IMR-90 (cell line): ENCODE measurements at regions not wholly inside any gene's neighbourhood (a gene's known extent, or its start where the extent isn't known, plus 50 kb on each side); places are given as distances from the start of the nearest gene placed in this dataset.

ENCODE experiments used
- ATAC-seq: fragments of 200-7000 bp; cut with Tn5 transposase; 2 replicates; pipeline ENCODE4 v1.9.1; 2020; ENCODE audit warnings: low read depth, mild to moderate bottlenecking, moderate library complexity
- BruUV-seq: library from RNA; stranded (reverse); fragments of 400-500 nt; replicated peaks from 2 replicates; lab custom pipeline; 2021; lab: Mats Ljungman, UMichigan
- CTCF ChIA-PET: fragments of 300-600 bp; formaldehyde crosslinking; extraction: SDS; loops from one replicate; lab custom pipeline; 2021; ENCODE audit warnings: antibody characterized with exemption; lab: Yijun Ruan, JAX
- POLR2A ChIA-PET: fragments of 300-600 bp; sonication (Branson Sonifier 250); formaldehyde crosslinking; loops from one replicate; lab custom pipeline; 2022; ENCODE audit warnings: antibody characterized with exemption; ENCODE audit not compliant: unreplicated experiment; lab: Charles Lee
- DNase-seq: peaks from one replicate; pipeline ENCODE4 v3.0.0; 2013
- H2AFZ ChIP-seq: replicated peaks from 2 replicates; pipeline ENCODE3; 2013; ENCODE audit warnings: low read length, mild to moderate bottlenecking; ENCODE audit not compliant: poor library complexity
- H2AK5ac ChIP-seq: 2 replicates; pipeline ENCODE4 v1.6.1; 2013; ENCODE audit warnings: low read depth, low read length, inconsistent platforms
- H2AK9ac ChIP-seq: replicated peaks from 2 replicates; pipeline ENCODE3; 2013; ENCODE audit warnings: mild to moderate bottlenecking, low read depth, low read length, moderate library complexity; ENCODE audit not compliant: poor library complexity
- H2BK120ac ChIP-seq: 2 replicates; pipeline ENCODE4 v1.6.1; 2013; ENCODE audit warnings: low read depth, low read length, inconsistent platforms
- H2BK15ac ChIP-seq: 3 replicates; pipeline ENCODE4 v1.6.1; 2013; ENCODE audit warnings: low read depth, low read length, inconsistent platforms
- H2BK20ac ChIP-seq: 2 replicates; pipeline ENCODE4 v1.6.1; 2013; ENCODE audit warnings: low read depth, mild to moderate bottlenecking, inconsistent platforms, low read length, moderate library complexity
- H2BK5ac ChIP-seq: 2 replicates; pipeline ENCODE4 v1.6.1; 2013; ENCODE audit warnings: mild to moderate bottlenecking, low read depth, low read length, inconsistent platforms; ENCODE audit not compliant: poor library complexity, severe bottlenecking
- H3K14ac ChIP-seq: replicated peaks from 2 replicates; pipeline ENCODE4 v1.6.1; 2013; ENCODE audit warnings: low read depth, low read length, inconsistent platforms
- H3K18ac ChIP-seq: 2 replicates; pipeline ENCODE4 v1.6.1; 2013; ENCODE audit warnings: low read depth, low read length, control low read depth
- H3K23ac ChIP-seq: 2 replicates; pipeline ENCODE4 v1.6.1; 2013; ENCODE audit warnings: low read depth, low read length, inconsistent platforms
- H3K27ac ChIP-seq: 2 replicates; pipeline ENCODE4 v1.5.1; 2013; ENCODE audit warnings: mild to moderate bottlenecking, control low read depth, low read length; ENCODE audit not compliant: insufficient read depth
- H3K27me3 ChIP-seq: 2 replicates; pipeline ENCODE4 v1.6.1; 2013; ENCODE audit warnings: low read length; ENCODE audit not compliant: control insufficient read depth, insufficient read depth
- H3K36me3 ChIP-seq: 2 replicates; pipeline ENCODE4 v1.6.1; 2013; ENCODE audit warnings: low read length, mixed read lengths; ENCODE audit not compliant: control insufficient read depth, insufficient read depth
- H3K4ac ChIP-seq: 2 replicates; pipeline ENCODE4 v1.6.1; 2013; ENCODE audit warnings: low read depth, low read length, inconsistent platforms
- H3K4me1 ChIP-seq: 2 replicates; pipeline ENCODE4 v1.6.1; 2013; ENCODE audit warnings: low read length, mixed read lengths; ENCODE audit not compliant: control insufficient read depth, insufficient read depth
- H3K4me2 ChIP-seq: 2 replicates; pipeline ENCODE4 v1.6.1; 2013; ENCODE audit warnings: low read depth, mild to moderate bottlenecking, control low read depth, low read length, moderate library complexity
- H3K4me3 ChIP-seq: 2 replicates; pipeline ENCODE4 v1.5.1; 2013; ENCODE audit warnings: low read depth, mild to moderate bottlenecking, control low read depth, low read length, moderate library complexity; ENCODE audit not compliant: insufficient read depth
- H3K56ac ChIP-seq: 2 replicates; pipeline ENCODE4 v1.6.1; 2013; ENCODE audit warnings: low read length, inconsistent platforms; ENCODE audit not compliant: insufficient read depth; ENCODE audit errors: extremely low read depth
- H3K79me1 ChIP-seq, 2 experiments: 2 replicates each; pipeline ENCODE4 v1.6.1; 2013; ENCODE audit warnings: low read length in 2 of 2, inconsistent platforms in 1 of 2, low read depth in 1 of 2
- H3K9ac ChIP-seq: 2 replicates; pipeline ENCODE4 v1.6.1; 2013; ENCODE audit warnings: low read depth, low read length, control low read depth
- H3K9me1 ChIP-seq: 2 replicates; pipeline ENCODE4 v1.6.1; 2013; ENCODE audit warnings: low read length, inconsistent platforms; ENCODE audit not compliant: insufficient read depth
- H3K9me3 ChIP-seq: 2 replicates; pipeline ENCODE4 v1.6.1; 2013; ENCODE audit warnings: low read length; ENCODE audit not compliant: control insufficient read depth, insufficient read depth
- H4K20me1 ChIP-seq: 2 replicates; pipeline ENCODE4 v1.6.1; 2013; ENCODE audit warnings: low read length, inconsistent platforms; ENCODE audit not compliant: insufficient read depth
- H4K5ac ChIP-seq: 2 replicates; pipeline ENCODE4 v1.6.1; 2013; ENCODE audit warnings: mild to moderate bottlenecking, low read depth, low read length, control low read depth
- H4K8ac ChIP-seq, 2 experiments: 2 replicates each; pipeline ENCODE4 v1.6.1; 2013; ENCODE audit warnings: low read depth in 2 of 2, low read length in 2 of 2, control low read depth in 1 of 2, inconsistent platforms in 1 of 2
- H4K91ac ChIP-seq: 2 replicates; pipeline ENCODE4 v1.6.1; 2013; ENCODE audit warnings: low read depth, low read length, inconsistent platforms; ENCODE audit not compliant: insufficient read depth
- BHLHE40 ChIP-seq: fragments of 150-350 bp; IDR thresholded peaks from 2 replicates; pipeline ENCODE4 v1.6.1; 2016; ENCODE audit warnings: mild to moderate bottlenecking, low read depth, low read length
- CEBPB ChIP-seq: IDR thresholded peaks from 2 replicates; pipeline ENCODE4 v1.6.1; 2012; ENCODE audit warnings: low read depth, low read length, improper control_type of control experiment
- CHD1 ChIP-seq: IDR thresholded peaks from 2 replicates; pipeline ENCODE4 v1.6.1; 2012; ENCODE audit warnings: low read depth, low read length, improper control_type of control experiment
- CTCF ChIP-seq: conservative IDR thresholded peaks from 2 replicates; pipeline ENCODE4 v1.5.1; 2012; ENCODE audit warnings: mild to moderate bottlenecking, low read depth, low read length, improper control_type of control experiment
- ELK1 ChIP-seq: fragments of 150-350 bp; IDR thresholded peaks from 2 replicates; pipeline ENCODE4 v1.6.1; 2016; ENCODE audit warnings: low read depth, mild to moderate bottlenecking, low read length, moderate library complexity, borderline replicate concordance
- FOS ChIP-seq: fragments of 150-350 bp; IDR thresholded peaks from 2 replicates; pipeline ENCODE4 v1.6.1; 2016; ENCODE audit warnings: low read depth, low read length
- MAFK ChIP-seq: IDR thresholded peaks from 2 replicates; pipeline ENCODE4 v1.6.1; 2012; ENCODE audit warnings: low read depth, low read length, improper control_type of control experiment
- MAZ ChIP-seq: IDR thresholded peaks from 2 replicates; pipeline ENCODE4 v1.6.1; 2012; ENCODE audit warnings: low read depth, mild to moderate bottlenecking, low read length, improper control_type of control experiment, moderate library complexity, borderline replicate concordance
- MXI1 ChIP-seq: IDR thresholded peaks from 2 replicates; pipeline ENCODE4 v1.6.1; 2012; ENCODE audit warnings: low read depth, mild to moderate bottlenecking, low read length, moderate library complexity, borderline replicate concordance
- NFE2L2 ChIP-seq: fragments of 150-350 bp; IDR thresholded peaks from 2 replicates; pipeline ENCODE4 v1.6.1; 2016; ENCODE audit warnings: low read depth, mild to moderate bottlenecking, low read length
- POLR2A ChIP-seq: IDR thresholded peaks from 2 replicates; pipeline ENCODE4 v1.6.1; 2012; ENCODE audit warnings: mild to moderate bottlenecking, low read depth, low read length
- RAD21 ChIP-seq: IDR thresholded peaks from 2 replicates; pipeline ENCODE4 v1.6.1; 2012; ENCODE audit warnings: low read length, improper control_type of control experiment
- RCOR1 ChIP-seq: IDR thresholded peaks from 2 replicates; pipeline ENCODE4 v1.6.1; 2012; ENCODE audit warnings: mild to moderate bottlenecking, low read length, improper control_type of control experiment; ENCODE audit not compliant: insufficient replicate concordance
- RFX5 ChIP-seq: IDR thresholded peaks from 2 replicates; pipeline ENCODE4 v1.8.0; 2012; ENCODE audit warnings: low read depth, mild to moderate bottlenecking, low read length, moderate library complexity
- SMC3 ChIP-seq: fragments of 150-350 bp; IDR thresholded peaks from 2 replicates; pipeline ENCODE4 v1.6.1; 2016; ENCODE audit warnings: low read depth, mild to moderate bottlenecking, antibody characterized with exemption, low read length, moderate library complexity
- USF2 ChIP-seq: fragments of 150-350 bp; IDR thresholded peaks from 2 replicates; pipeline ENCODE4 v1.6.1; 2017; ENCODE audit warnings: mild to moderate bottlenecking, antibody characterized with exemption, low read length, low read depth
- WGBS, 2 experiments: methylation state at CpG; one replicate each; pipeline versions ENCODE4 v1.1.5 to v1.1.7; 2013; ENCODE audit warnings: missing lambda C conversion rate in 2 of 2; ENCODE audit not compliant: insufficient read length in 1 of 2; ENCODE audit errors: extremely low coverage in 2 of 2; 5-methylcytosine and 5-hydroxymethylcytosine counted together
- dilution Hi-C: fragments of 300-500 bp; cut with HindIII; formaldehyde crosslinking; loops from one replicate; pipeline ENCODE4 v1.14.3; 2018; ENCODE audit warnings: low sequenced_read_pairs; ENCODE audit not compliant: unreplicated experiment
- in situ Hi-C: fragments of 300-500 bp; cut with MboI; formaldehyde crosslinking; loops from 3 replicates; pipeline ENCODE4 v1.14.3; 2019; ENCODE audit warnings: low sequenced_read_pairs, inconsistent platforms, mixed read lengths
- intact Hi-C: fragments of 100-400 bp; cut with micrococcal nuclease; formaldehyde crosslinking; loops from 2 replicates; pipeline ENCODE4 v1.10.0; 2022

GRCh38 chr14:51400139-51400538 lies 160.1 kb downstream of the TMX1 start:
- H2BK20ac ChIP-seq = peak overlapping the region; percentile 73
- no peaks in the 10 kb centered on the region for H4K20me1 ChIP-seq
- no peak overlapping the region for H3K23ac ChIP-seq
- H4K5ac ChIP-seq = peak overlapping the region; percentile 38; the same call in 1 of the 2 replicates
- no peak overlapping the region for H2AFZ ChIP-seq
- H2BK15ac ChIP-seq = 0 out of 3 replicates have a peak overlapping the region, but pooled peaks have one; percentile 78
- POLR2A ChIA-PET = no interaction called here
- H3K4me3 ChIP-seq = no peak overlapping the region
- intact Hi-C loops (no loop called here), in situ Hi-C loops (no loop called here), dilution Hi-C loops (no loop called here)
- peak overlapping the region; percentile 71 for H2BK120ac ChIP-seq
- CTCF ChIA-PET = no interaction called here
- H3K9ac ChIP-seq = no peak overlapping the region
- H2AK9ac ChIP-seq = no peak overlapping the region
- no peaks in the 10 kb centered on the region for H3K9me3 ChIP-seq
- no peak overlapping the region for H3K27ac ChIP-seq
- peaks cover 7% of the 10 kb centered on the region; the same call in 1 of the 2 replicates for H3K9me1 ChIP-seq
- TF ChIP-seq RCOR1 (no peak), MXI1 (no peak), USF2 (no peak), SMC3 (no peak), FOS (no peak), CTCF (no peak), RFX5 (no peak), ELK1 (no peak), MAFK (no peak), MAZ (no peak), POLR2A (no peak), RAD21 (no peak), CEBPB (no peak), CHD1 (no peak), BHLHE40 (no peak), NFE2L2 (no peak)
- H3K27me3 ChIP-seq = no peaks in the 10 kb centered on the region
- peak overlapping the region; percentile 67 for H3K14ac ChIP-seq
- H3K56ac ChIP-seq = no peak overlapping the region
- H3K4ac ChIP-seq = peak overlapping the region; percentile 23; the same call in 1 of the 2 replicates
- WGBS, 2 experiments = no CpG with 5 or more reads among the region's 2 CpGs
- H2AK5ac ChIP-seq = 0 out of 2 replicates have a peak overlapping the region, but pooled peaks have one; percentile 63
- DNase-seq = peak; percentile 32
- no peak for ATAC-seq
- peak overlapping the region; percentile 41 for H4K91ac ChIP-seq
- peaks cover 0 to 16% of the 10 kb centered on the region in 2 experiments; a peak in 2 of 4 replicates for H3K79me1 ChIP-seq
- peak overlapping the region; percentile 54 for H2BK5ac ChIP-seq
- H3K4me2 ChIP-seq = no peak overlapping the region
- no TSS peak for BruUV-seq
- H4K8ac ChIP-seq = peak overlapping the region in 1 of 2 experiments; percentile 79; a peak in 2 of 4 replicates
- H3K18ac ChIP-seq = peak overlapping the region; percentile 74; the same call in 1 of the 2 replicates
- peaks cover 17% of the 10 kb centered on the region for H3K4me1 ChIP-seq
- H3K36me3 ChIP-seq = no peaks in the 10 kb centered on the region
